MM.1S (cell line): ENCODE measurements at regions not wholly inside any gene's neighbourhood (a gene's known extent, or its start where the extent isn't known, plus 50 kb on each side); places are given as distances from the start of the nearest gene placed in this dataset.

Experiments used
- DNase-seq: peaks from one replicate; pipeline ENCODE4 v3.0.0-alpha.2; 2015
- H2AFZ ChIP-seq: fragments of 300-600 bp; sonication (generic); 2 replicates; pipeline ENCODE4 v1.6.0; 2016; ENCODE audit warnings: antibody characterized with exemption, low read length
- H3F3A ChIP-seq: fragments of 300-600 bp; sonication (generic); 2 replicates; pipeline ENCODE4 v1.6.1; 2016; ENCODE audit warnings: mild to moderate bottlenecking, antibody characterized with exemption, low read length, moderate library complexity, mixed read lengths; ENCODE audit not compliant: insufficient read depth
- H3K27ac ChIP-seq: fragments of 300-600 bp; sonication (generic); 2 replicates; pipeline ENCODE4 v1.5.1; 2016; ENCODE audit warnings: mild to moderate bottlenecking, low read length
- H3K27me3 ChIP-seq: fragments of 300-600 bp; sonication (generic); replicated peaks from 2 replicates; pipeline ENCODE4 v1.6.0; 2016; ENCODE audit warnings: low read length; ENCODE audit not compliant: insufficient read depth
- H3K36me3 ChIP-seq: fragments of 300-600 bp; sonication (generic); replicated peaks from 2 replicates; pipeline ENCODE4 v1.6.1; 2016; ENCODE audit warnings: mild to moderate bottlenecking, low read length, mixed read lengths; ENCODE audit not compliant: insufficient read depth
- H3K4me1 ChIP-seq: fragments of 300-600 bp; sonication (generic); 2 replicates; pipeline ENCODE4 v1.6.1; 2016; ENCODE audit warnings: low read length, mixed read lengths
- H3K4me2 ChIP-seq: fragments of 300-600 bp; sonication (generic); 2 replicates; pipeline ENCODE4 v1.6.0; 2016; ENCODE audit warnings: low read depth, low read length
- H3K4me3 ChIP-seq: fragments of 300-600 bp; sonication (generic); 2 replicates; pipeline ENCODE4 v1.5.1; 2016; ENCODE audit warnings: low read length, mixed read lengths
- H3K79me2 ChIP-seq: fragments of 300-600 bp; sonication (generic); 2 replicates; pipeline ENCODE4 v1.6.1; 2016; ENCODE audit warnings: mixed run types, low read length, mixed read lengths
- H3K9ac ChIP-seq: fragments of 300-600 bp; sonication (generic); 2 replicates; pipeline ENCODE4 v1.6.1; 2016; ENCODE audit warnings: low read length, mixed read lengths
- H3K9me2 ChIP-seq: fragments of 300-600 bp; sonication (generic); replicated peaks from 2 replicates; pipeline ENCODE4 v1.6.1; 2016; ENCODE audit warnings: mild to moderate bottlenecking, low read length, mixed read lengths; ENCODE audit not compliant: insufficient read depth
- H3K9me3 ChIP-seq: fragments of 300-600 bp; sonication (generic); replicated peaks from 2 replicates; pipeline ENCODE4 v1.6.1; 2016; ENCODE audit warnings: mild to moderate bottlenecking, low read length, mixed read lengths; ENCODE audit not compliant: insufficient read depth
- H4K20me1 ChIP-seq: fragments of 300-600 bp; sonication (generic); 2 replicates; pipeline ENCODE4 v1.6.1; 2016; ENCODE audit warnings: mild to moderate bottlenecking, low read length, moderate library complexity, mixed read lengths; ENCODE audit not compliant: insufficient read depth
- EZH2 ChIP-seq: fragments of 300-600 bp; sonication (generic); optimal IDR thresholded peaks from 2 replicates; pipeline ENCODE3; 2017; ENCODE audit warnings: low read depth, mild to moderate bottlenecking, antibody characterized with exemption, low read length, mixed read lengths
- EZH2phosphoT487 ChIP-seq: fragments of 300-600 bp; sonication (generic); IDR thresholded peaks from 2 replicates; pipeline ENCODE4 v1.6.1; 2018; ENCODE audit warnings: antibody characterized with exemption, low read length
- TF ChIP-seq, protein P1 (sequence below): fragments of 300-600 bp; sonication (generic); IDR thresholded peaks from 2 replicates; pipeline ENCODE4 v1.5.1; 2016; ENCODE audit warnings: antibody characterized with exemption, low read length, mixed read lengths

DNA sequence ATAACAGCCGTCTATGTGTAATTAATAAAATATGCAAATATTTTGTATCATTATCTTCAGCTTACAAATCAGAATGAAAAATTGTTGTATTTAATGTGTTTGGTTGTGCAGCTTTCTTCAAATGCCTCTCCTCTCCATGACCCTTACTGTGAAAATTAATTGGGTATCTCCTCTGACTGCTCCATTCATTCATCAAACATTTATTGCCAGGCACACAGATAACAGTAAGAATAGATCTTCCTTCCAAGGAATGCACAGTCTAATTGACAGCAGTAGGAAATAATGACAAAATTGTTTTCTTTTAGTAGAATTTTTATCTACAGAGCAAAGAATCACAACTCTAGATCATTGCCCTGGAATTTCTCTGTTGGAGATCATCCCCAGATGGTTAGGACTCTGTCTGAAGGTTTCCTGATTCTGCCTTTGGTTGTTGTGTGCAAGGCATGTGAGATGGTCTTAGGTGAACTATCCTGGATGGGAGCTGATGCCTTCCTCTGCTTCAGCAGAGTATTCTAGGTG, 395.0 kb upstream of the FAT1 start:
- no peak overlapping the region for H3K27ac ChIP-seq
- TF ChIP-seq EZH2 = no peak
- TF ChIP-seq EZH2phosphoT487 = no peak
- TF ChIP-seq, protein P1, sequence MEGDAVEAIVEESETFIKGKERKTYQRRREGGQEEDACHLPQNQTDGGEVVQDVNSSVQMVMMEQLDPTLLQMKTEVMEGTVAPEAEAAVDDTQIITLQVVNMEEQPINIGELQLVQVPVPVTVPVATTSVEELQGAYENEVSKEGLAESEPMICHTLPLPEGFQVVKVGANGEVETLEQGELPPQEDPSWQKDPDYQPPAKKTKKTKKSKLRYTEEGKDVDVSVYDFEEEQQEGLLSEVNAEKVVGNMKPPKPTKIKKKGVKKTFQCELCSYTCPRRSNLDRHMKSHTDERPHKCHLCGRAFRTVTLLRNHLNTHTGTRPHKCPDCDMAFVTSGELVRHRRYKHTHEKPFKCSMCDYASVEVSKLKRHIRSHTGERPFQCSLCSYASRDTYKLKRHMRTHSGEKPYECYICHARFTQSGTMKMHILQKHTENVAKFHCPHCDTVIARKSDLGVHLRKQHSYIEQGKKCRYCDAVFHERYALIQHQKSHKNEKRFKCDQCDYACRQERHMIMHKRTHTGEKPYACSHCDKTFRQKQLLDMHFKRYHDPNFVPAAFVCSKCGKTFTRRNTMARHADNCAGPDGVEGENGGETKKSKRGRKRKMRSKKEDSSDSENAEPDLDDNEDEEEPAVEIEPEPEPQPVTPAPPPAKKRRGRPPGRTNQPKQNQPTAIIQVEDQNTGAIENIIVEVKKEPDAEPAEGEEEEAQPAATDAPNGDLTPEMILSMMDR = no peak
- no peaks in the 10 kb centered on the region for H3K9me2 ChIP-seq
- DNase-seq = no peak
- H3K4me2 ChIP-seq = no peak overlapping the region
- H3K9ac ChIP-seq = no peak overlapping the region
- H3K27me3 ChIP-seq = no peaks in the 10 kb centered on the region
- H3K9me3 ChIP-seq = no peaks in the 10 kb centered on the region
- no peaks in the 10 kb centered on the region for H3F3A ChIP-seq
- no peak overlapping the region for H2AFZ ChIP-seq
- H3K4me1 ChIP-seq = no peaks in the 10 kb centered on the region
- H4K20me1 ChIP-seq = no peaks in the 10 kb centered on the region
- no peak overlapping the region for H3K4me3 ChIP-seq
- H3K79me2 ChIP-seq = no peaks in the 10 kb centered on the region
- H3K36me3 ChIP-seq = no peaks in the 10 kb centered on the region

DNA sequence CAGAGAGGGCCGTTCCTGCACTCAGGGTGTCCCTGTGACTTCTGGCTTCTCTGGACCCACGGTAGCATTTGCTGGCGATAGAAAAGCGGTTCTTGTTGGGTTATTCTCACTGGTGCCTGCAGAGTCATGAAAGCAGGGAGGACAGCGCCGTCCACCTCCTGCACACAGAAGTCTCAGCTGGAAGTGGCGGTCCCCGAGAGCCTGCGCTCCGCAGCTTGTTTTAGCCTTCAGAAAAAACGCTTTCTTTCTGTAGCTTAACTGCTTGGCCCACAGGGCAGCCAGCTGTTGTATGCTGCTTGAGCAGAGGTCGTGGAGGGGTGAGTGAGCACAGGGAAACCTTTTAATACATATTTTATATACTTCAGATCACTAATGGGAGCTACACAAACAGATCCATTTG, 400.7 kb upstream of the FAT1 start:
- no peak for DNase-seq
- Histone ChIP-seq H3K9ac (no peak overlapping the region), H3K4me1 (no peaks in the 10 kb centered on the region), H3K36me3 (no peaks in the 10 kb centered on the region), H3K4me2 (no peak overlapping the region), H3K27ac (no peak overlapping the region), H4K20me1 (no peaks in the 10 kb centered on the region), H3K79me2 (no peaks in the 10 kb centered on the region), H3K27me3 (no peaks in the 10 kb centered on the region), H3K9me2 (no peaks in the 10 kb centered on the region), H3K4me3 (no peak overlapping the region), H3F3A (no peaks in the 10 kb centered on the region), H2AFZ (no peak overlapping the region), H3K9me3 (no peaks in the 10 kb centered on the region)
- no peak for TF ChIP-seq EZH2
- no peak for TF ChIP-seq EZH2phosphoT487
- TF ChIP-seq, protein P1 = no peak

DNA sequence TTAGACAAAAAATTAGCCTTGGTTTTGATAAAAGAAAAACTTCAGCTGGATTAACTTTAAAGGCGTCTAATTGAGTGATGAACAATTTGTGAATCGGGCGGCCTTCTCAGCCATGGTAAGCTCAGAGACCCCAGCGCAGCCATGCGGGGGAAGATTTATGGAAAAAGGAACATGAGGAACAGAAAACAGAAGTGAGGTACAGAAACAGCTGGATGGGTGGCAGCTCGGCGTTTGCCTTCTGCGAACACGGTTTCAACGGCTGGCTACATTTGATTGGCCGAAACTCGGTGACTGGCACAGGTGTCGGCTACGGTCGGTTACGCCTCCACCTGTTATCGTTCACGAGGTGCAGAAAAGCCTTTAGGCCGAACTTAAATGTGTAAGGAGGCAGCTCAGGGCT, 401.4 kb upstream of the FAT1 start:
- no peak overlapping the region for H2AFZ ChIP-seq
- DNase-seq = no peak
- no peaks in the 10 kb centered on the region for H3K27me3 ChIP-seq
- no peak overlapping the region for H3K4me3 ChIP-seq
- no peak overlapping the region for H3K4me2 ChIP-seq
- H3K27ac ChIP-seq = no peak overlapping the region
- no peaks in the 10 kb centered on the region for H3K36me3 ChIP-seq
- H3K9ac ChIP-seq = no peak overlapping the region
- H3F3A ChIP-seq = no peaks in the 10 kb centered on the region
- H3K9me3 ChIP-seq = no peaks in the 10 kb centered on the region
- TF ChIP-seq EZH2phosphoT487 (no peak), EZH2 (no peak)
- TF ChIP-seq, protein P1 = no peak
- H3K79me2 ChIP-seq = no peaks in the 10 kb centered on the region
- H3K4me1 ChIP-seq = no peaks in the 10 kb centered on the region
- H3K9me2 ChIP-seq = no peaks in the 10 kb centered on the region
- H4K20me1 ChIP-seq = no peaks in the 10 kb centered on the region
